H9 (cell line): ENCODE measurements at regions not wholly inside any gene's neighbourhood (a gene's known extent, or its start where the extent isn't known, plus 50 kb on each side); places are given as distances from the start of the nearest gene placed in this dataset.

Experiments used
- DNase-seq: peaks from one replicate; pipeline ENCODE4 v3.0.0-alpha.2; 2017
- H2AFZ ChIP-seq: one replicate; pipeline ENCODE4 v1.6.1; 2013; ENCODE audit warnings: mild to moderate bottlenecking, low read length, control low read depth, moderate library complexity
- H2AK5ac ChIP-seq: 2 replicates; pipeline ENCODE4 v1.6.1; 2013; ENCODE audit warnings: low read length, control low read depth, mixed read lengths; ENCODE audit not compliant: insufficient read length
- H2BK120ac ChIP-seq: one replicate; pipeline ENCODE4 v1.6.1; 2013; ENCODE audit warnings: low read depth, mild to moderate bottlenecking, low read length, control low read depth, inconsistent platforms; ENCODE audit not compliant: poor library complexity, severe bottlenecking
- H2BK12ac ChIP-seq: 2 replicates; pipeline ENCODE4 v1.6.1; 2013; ENCODE audit warnings: low read length, control low read depth, mixed read lengths, low read depth; ENCODE audit not compliant: insufficient read length
- H2BK15ac ChIP-seq: 2 replicates; pipeline ENCODE4 v1.6.1; 2013; ENCODE audit warnings: low read depth, low read length, control low read depth
- H2BK20ac ChIP-seq: one replicate; pipeline ENCODE4 v1.6.1; 2013; ENCODE audit warnings: low read depth, mild to moderate bottlenecking, low read length, control low read depth, inconsistent platforms; ENCODE audit not compliant: poor library complexity, severe bottlenecking
- H2BK5ac ChIP-seq: 2 replicates; pipeline ENCODE4 v1.6.1; 2013; ENCODE audit warnings: low read length, control low read depth, mixed read lengths; ENCODE audit not compliant: insufficient read length
- H3K14ac ChIP-seq: 2 replicates; pipeline ENCODE4 v1.6.1; 2013; ENCODE audit warnings: low read length, control low read depth; ENCODE audit not compliant: insufficient read depth
- H3K18ac ChIP-seq: 2 replicates; pipeline ENCODE4 v1.6.1; 2013; ENCODE audit warnings: low read depth, mild to moderate bottlenecking, mixed read lengths, low read length, control low read depth; ENCODE audit not compliant: insufficient read length
- H3K23ac ChIP-seq: 2 replicates; pipeline ENCODE4 v1.6.1; 2013; ENCODE audit warnings: low read length, control low read depth, mixed read lengths, low read depth; ENCODE audit not compliant: insufficient read length
- H3K23me2 ChIP-seq: 2 replicates; pipeline ENCODE4 v1.6.1; 2013; ENCODE audit warnings: low read depth, mild to moderate bottlenecking, mixed read lengths, low read length, control low read depth; ENCODE audit not compliant: insufficient read length, poor library complexity, severe bottlenecking
- H3K27ac ChIP-seq: 2 replicates; pipeline ENCODE4 v1.5.1; 2013; ENCODE audit warnings: low read length, control low read depth, mixed read lengths, low read depth; ENCODE audit not compliant: insufficient read length
- H3K27me3 ChIP-seq: 2 replicates; pipeline ENCODE4 v1.6.1; 2013; ENCODE audit warnings: low read length, control low read depth, inconsistent platforms; ENCODE audit not compliant: insufficient read depth
- H3K4ac ChIP-seq: 2 replicates; pipeline ENCODE4 v1.6.1; 2013; ENCODE audit warnings: low read depth, mild to moderate bottlenecking, control low read depth, inconsistent platforms, low read length, moderate library complexity
- H3K4me1 ChIP-seq: 2 replicates; pipeline ENCODE4 v1.6.1; 2013; ENCODE audit warnings: low read length, control low read depth, inconsistent platforms; ENCODE audit not compliant: insufficient read depth
- H3K4me2 ChIP-seq: 2 replicates; pipeline ENCODE4 v1.6.1; 2013; ENCODE audit warnings: low read length, control low read depth, mixed read lengths; ENCODE audit not compliant: insufficient read length, insufficient read depth
- H3K56ac ChIP-seq: 2 replicates; pipeline ENCODE4 v1.6.1; 2013; ENCODE audit warnings: low read depth, mild to moderate bottlenecking, mixed read lengths, low read length, control low read depth; ENCODE audit not compliant: insufficient read length
- H3K79me1 ChIP-seq: 2 replicates; pipeline ENCODE4 v1.6.1; 2013; ENCODE audit warnings: low read depth, mild to moderate bottlenecking, moderate library complexity, low read length, control low read depth, inconsistent platforms; ENCODE audit not compliant: insufficient read depth, poor library complexity, severe bottlenecking
- H3K79me2 ChIP-seq: 2 replicates; pipeline ENCODE4 v1.6.1; 2013; ENCODE audit warnings: low read length, control low read depth, inconsistent platforms; ENCODE audit not compliant: insufficient read depth
- H3K9ac ChIP-seq: 2 replicates; pipeline ENCODE4 v1.6.1; 2013; ENCODE audit warnings: low read length, control low read depth, mixed read lengths; ENCODE audit not compliant: insufficient read length; ENCODE audit errors: extremely low read depth
- H3K9me3 ChIP-seq: one replicate; pipeline ENCODE4 v1.6.1; 2013; ENCODE audit warnings: low read depth, low read length, inconsistent platforms; ENCODE audit not compliant: control insufficient read depth
- H3T11ph ChIP-seq: one replicate; pipeline ENCODE4 v1.6.1; 2013; ENCODE audit warnings: mild to moderate bottlenecking, low read length, control low read depth, inconsistent platforms
- H4K20me1 ChIP-seq: one replicate; pipeline ENCODE4 v1.6.1; 2013; ENCODE audit not compliant: control insufficient read depth, insufficient read length, insufficient read depth
- H4K5ac ChIP-seq: 2 replicates; pipeline ENCODE4 v1.6.1; 2013; ENCODE audit warnings: low read depth, mild to moderate bottlenecking, mixed read lengths, low read length, control low read depth; ENCODE audit not compliant: insufficient read length
- H4K8ac ChIP-seq: replicated peaks from 2 replicates; pipeline ENCODE4 v1.6.1; 2013; ENCODE audit warnings: low read length, control low read depth, mixed read lengths, low read depth; ENCODE audit not compliant: insufficient read length
- H4K91ac ChIP-seq: 2 replicates; pipeline ENCODE4 v1.6.1; 2013; ENCODE audit warnings: low read depth, mild to moderate bottlenecking, moderate library complexity, mixed read lengths, low read length, control low read depth; ENCODE audit not compliant: insufficient read length
- H3K27ac Mint-ChIP-seq, 3 experiments: 2 replicates in 2 of 3; 3 replicates in 1 of 3; pipeline ENCODE4 v1.8.0; 2020 to 2021; ENCODE audit warnings: mixed read lengths in 3 of 3, mild to moderate bottlenecking in 1 of 3, moderate library complexity in 1 of 3
- H3K27me3 Mint-ChIP-seq: 2 replicates; pipeline ENCODE4 v1.8.0; 2021; ENCODE audit warnings: low read depth, mild to moderate bottlenecking, moderate library complexity, mixed read lengths
- H3K36me3 Mint-ChIP-seq, 3 experiments: 2 replicates in 2 of 3; 3 replicates in 1 of 3; pipeline ENCODE4 v1.8.0; 2020 to 2021; ENCODE audit warnings: low read depth in 3 of 3, mixed read lengths in 3 of 3; ENCODE audit not compliant: insufficient read depth in 1 of 3
- H3K4me1 Mint-ChIP-seq, 2 experiments: 2 replicates each; pipeline ENCODE4 v1.8.0; 2020; ENCODE audit warnings: mixed read lengths in 2 of 2
- H3K4me3 Mint-ChIP-seq, 2 experiments: 2 replicates in 1 of 2; 3 replicates in 1 of 2; pipeline ENCODE4 v1.8.0; 2020 to 2021; ENCODE audit warnings: mild to moderate bottlenecking in 2 of 2, mixed read lengths in 2 of 2, moderate library complexity in 1 of 2
- H3K9me3 Mint-ChIP-seq, 2 experiments: 2 replicates in 1 of 2; 3 replicates in 1 of 2; pipeline ENCODE4 v1.8.0; 2020; ENCODE audit warnings: mild to moderate bottlenecking in 2 of 2, mixed read lengths in 2 of 2, moderate library complexity in 1 of 2
- WGBS: extraction: QIAGEN DNeasy Blood & Tissue Kit; methylation state at CpG from one replicate; pipeline ENCODE4 v1.1.7; 2013; ENCODE audit warnings: missing lambda C conversion rate, low lambda C conversion rate, mixed read lengths; ENCODE audit not compliant: insufficient read length; ENCODE audit errors: extremely low coverage; 5-methylcytosine and 5-hydroxymethylcytosine counted together
- TF ChIP-seq, protein P1 (sequence below): fragments of 200-600 bp; sonication (generic); conservative IDR thresholded peaks from 3 replicates; pipeline ENCODE4 v1.8.0; 2021; ENCODE audit warnings: antibody characterized with exemption, mild to moderate bottlenecking

DNA sequence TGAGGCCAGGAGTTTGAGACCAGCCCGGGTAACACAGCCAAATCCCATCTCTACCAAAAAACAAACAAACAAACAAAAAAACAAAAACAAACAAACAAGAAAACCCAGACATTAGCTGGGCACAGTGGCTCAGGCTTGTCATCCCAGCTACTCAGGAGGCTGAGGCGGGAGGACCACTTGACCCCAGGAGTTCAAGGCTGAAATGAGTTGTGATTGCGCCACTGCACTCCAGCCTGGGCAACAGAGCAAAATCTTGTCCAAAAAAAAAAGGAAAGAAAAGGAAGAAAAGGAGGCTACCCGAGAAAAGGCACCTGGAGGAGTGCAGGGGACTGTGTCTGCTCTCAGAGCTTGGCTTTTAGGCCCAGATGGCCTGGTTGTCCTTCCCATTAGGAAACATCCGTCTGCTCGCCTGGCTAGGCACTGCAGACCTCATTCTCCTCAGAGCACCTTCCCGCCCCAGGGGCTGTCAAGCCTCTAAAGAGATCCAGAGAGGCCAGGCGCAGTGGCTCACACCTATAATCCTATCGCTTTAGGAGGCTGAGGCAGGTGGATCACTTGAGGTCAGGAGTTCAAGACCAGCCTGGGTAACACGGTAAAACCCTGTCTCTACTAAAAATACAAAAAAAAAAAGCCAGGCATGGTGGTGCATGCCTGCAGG is 185.3 kb upstream of the IER5L start:
- H3K79me2 ChIP-seq, result no peaks in the 10 kb centered on the region
- TF ChIP-seq, protein P1, sequence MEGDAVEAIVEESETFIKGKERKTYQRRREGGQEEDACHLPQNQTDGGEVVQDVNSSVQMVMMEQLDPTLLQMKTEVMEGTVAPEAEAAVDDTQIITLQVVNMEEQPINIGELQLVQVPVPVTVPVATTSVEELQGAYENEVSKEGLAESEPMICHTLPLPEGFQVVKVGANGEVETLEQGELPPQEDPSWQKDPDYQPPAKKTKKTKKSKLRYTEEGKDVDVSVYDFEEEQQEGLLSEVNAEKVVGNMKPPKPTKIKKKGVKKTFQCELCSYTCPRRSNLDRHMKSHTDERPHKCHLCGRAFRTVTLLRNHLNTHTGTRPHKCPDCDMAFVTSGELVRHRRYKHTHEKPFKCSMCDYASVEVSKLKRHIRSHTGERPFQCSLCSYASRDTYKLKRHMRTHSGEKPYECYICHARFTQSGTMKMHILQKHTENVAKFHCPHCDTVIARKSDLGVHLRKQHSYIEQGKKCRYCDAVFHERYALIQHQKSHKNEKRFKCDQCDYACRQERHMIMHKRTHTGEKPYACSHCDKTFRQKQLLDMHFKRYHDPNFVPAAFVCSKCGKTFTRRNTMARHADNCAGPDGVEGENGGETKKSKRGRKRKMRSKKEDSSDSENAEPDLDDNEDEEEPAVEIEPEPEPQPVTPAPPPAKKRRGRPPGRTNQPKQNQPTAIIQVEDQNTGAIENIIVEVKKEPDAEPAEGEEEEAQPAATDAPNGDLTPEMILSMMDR, result no peak
- no peaks in the 10 kb centered on the region for H3K4me1 ChIP-seq
- no peak overlapping the region for H4K91ac ChIP-seq
- no peak overlapping the region for H2BK120ac ChIP-seq
- H3K27me3 Mint-ChIP-seq, result peaks cover 1% of the 10 kb centered on the region
- H3K9me3 ChIP-seq, result no peaks in the 10 kb centered on the region
- H2BK5ac ChIP-seq, result no peak overlapping the region
- no peak overlapping the region for H2AK5ac ChIP-seq
- H2BK15ac ChIP-seq, result no peak overlapping the region
- no peaks in the 10 kb centered on the region for H3K23me2 ChIP-seq
- no peak overlapping the region for H2BK20ac ChIP-seq
- no peak overlapping the region for H2AFZ ChIP-seq
- DNase-seq, result no peak
- no peak overlapping the region; a peak in 1 of 5 replicates for H3K4me3 Mint-ChIP-seq
- H3K4me2 ChIP-seq, result no peak overlapping the region
- H3T11ph ChIP-seq, result no peak overlapping the region
- no peaks in the 10 kb centered on the region for H3K79me1 ChIP-seq
- H4K8ac ChIP-seq, result no peak overlapping the region
- H3K23ac ChIP-seq, result no peak overlapping the region
- no peak overlapping the region for H3K18ac ChIP-seq
- H3K9ac ChIP-seq, result no peak overlapping the region
- WGBS, result no CpG with 5 or more reads among the region's 10 CpGs
- H2BK12ac ChIP-seq, result no peak overlapping the region
- H3K36me3 Mint-ChIP-seq, result no peaks in the 10 kb centered on the region
- no peak overlapping the region for H3K14ac ChIP-seq
- no peaks in the 10 kb centered on the region; a peak in 3 of 5 replicates for H3K9me3 Mint-ChIP-seq
- no peak overlapping the region for H3K4ac ChIP-seq
- H3K27me3 ChIP-seq, result no peaks in the 10 kb centered on the region
- H4K5ac ChIP-seq, result no peak overlapping the region
- peaks cover 9 to 16% of the 10 kb centered on the region in 2 experiments for H3K4me1 Mint-ChIP-seq
- H4K20me1 ChIP-seq, result no peaks in the 10 kb centered on the region
- no peak overlapping the region for H3K56ac ChIP-seq
- H3K27ac Mint-ChIP-seq, result no peak overlapping the region
- H3K27ac ChIP-seq, result no peak overlapping the region
